ENCODE measurements at regions not wholly inside any gene's neighbourhood (a gene's known extent, or its start where the extent isn't known, plus 50 kb on each side); places are given as distances from the start of the nearest gene placed in this dataset.

GRCh38 chr5:105762728-105763127 is 1908.0 kb downstream of the EFNA5 start:
- Mint-ChIP-seq H3K4me3 (ENCODE audit: unreplicated experiment) (no peak overlapping the region), H3K27me3 (ENCODE audit: unreplicated experiment) (no peaks in the 10 kb centered on the region), H3K27ac (ENCODE audit: unreplicated experiment) (no peak overlapping the region), H3K4me1 (ENCODE audit: unreplicated experiment) (no peaks in the 10 kb centered on the region), H3K36me3 (ENCODE audit: low read depth, unreplicated experiment) (peaks cover 16% of the 10 kb centered on the region), H3K9me3 (ENCODE audit: unreplicated experiment) (peaks cover 9% of the 10 kb centered on the region)
- DNase-seq (ENCODE audit: low spot score), result no peak
- TF ChIP-seq CTCF (IDR thresholded peaks at IDR 0.05; ENCODE audit: unreplicated experiment), result no peak

- no peaks in the 10 kb centered on the region for H3K9me3 Mint-ChIP-seq (ENCODE audit: unreplicated experiment)
- DNase-seq (ENCODE audit: low spot score), result no peak
- no peak for TF ChIP-seq CTCF (IDR thresholded peaks at IDR 0.05; ENCODE audit: unreplicated experiment)
- no peaks in the 10 kb centered on the region for H3K36me3 Mint-ChIP-seq (ENCODE audit: low read depth, unreplicated experiment)
- H3K27ac Mint-ChIP-seq (ENCODE audit: unreplicated experiment), result no peak overlapping the region
- peaks cover 2% of the 10 kb centered on the region for H3K27me3 Mint-ChIP-seq (ENCODE audit: unreplicated experiment)
- H3K4me3 Mint-ChIP-seq (ENCODE audit: unreplicated experiment), result no peak overlapping the region
- H3K4me1 Mint-ChIP-seq (ENCODE audit: unreplicated experiment), result no peaks in the 10 kb centered on the region
These were observed 1916.7 kb downstream of the EFNA5 start for GRCh38 chr5:105754056-105754455.

DNA sequence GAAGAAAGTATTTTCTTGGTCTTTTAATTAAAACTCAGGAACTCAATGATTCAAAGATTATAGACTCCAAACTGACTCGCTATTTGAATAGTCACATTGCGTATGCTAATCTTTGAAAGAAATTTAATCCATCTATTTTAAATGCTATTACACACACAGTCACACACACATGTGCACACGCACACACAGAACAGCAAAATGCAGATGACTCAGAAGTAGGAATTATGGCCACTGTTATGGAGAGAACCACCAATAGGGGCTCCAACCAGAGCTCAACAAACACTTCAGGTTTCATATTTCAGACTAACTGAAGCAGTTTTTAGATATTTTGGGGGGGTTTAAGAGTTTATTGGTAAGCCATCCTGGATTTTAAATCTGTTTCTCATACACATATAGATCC is 1917.9 kb downstream of the EFNA5 start:
- no peak overlapping the region for H3K27ac Mint-ChIP-seq (ENCODE audit: unreplicated experiment)
- H3K9me3 Mint-ChIP-seq (ENCODE audit: unreplicated experiment), result no peaks in the 10 kb centered on the region
- H3K4me3 Mint-ChIP-seq (ENCODE audit: unreplicated experiment), result no peak overlapping the region
- DNase-seq (ENCODE audit: low spot score), result no peak
- H3K4me1 Mint-ChIP-seq (ENCODE audit: unreplicated experiment), result no peaks in the 10 kb centered on the region
- peaks cover 2% of the 10 kb centered on the region for H3K27me3 Mint-ChIP-seq (ENCODE audit: unreplicated experiment)
- no peaks in the 10 kb centered on the region for H3K36me3 Mint-ChIP-seq (ENCODE audit: low read depth, unreplicated experiment)
- TF ChIP-seq CTCF (IDR thresholded peaks at IDR 0.05; ENCODE audit: unreplicated experiment), result no peak

- no peaks in the 10 kb centered on the region for H3K36me3 Mint-ChIP-seq (ENCODE audit: low read depth, unreplicated experiment)
- no peak for DNase-seq (ENCODE audit: low spot score)
- TF ChIP-seq CTCF (IDR thresholded peaks at IDR 0.05; ENCODE audit: unreplicated experiment), result no peak
- no peak overlapping the region for H3K27ac Mint-ChIP-seq (ENCODE audit: unreplicated experiment)
- no peak overlapping the region for H3K4me3 Mint-ChIP-seq (ENCODE audit: unreplicated experiment)
- H3K27me3 Mint-ChIP-seq (ENCODE audit: unreplicated experiment), result peaks cover under 1% of the 10 kb centered on the region
- no peaks in the 10 kb centered on the region for H3K4me1 Mint-ChIP-seq (ENCODE audit: unreplicated experiment)
- no peaks in the 10 kb centered on the region for H3K9me3 Mint-ChIP-seq (ENCODE audit: unreplicated experiment)
These were observed 1918.8 kb downstream of the EFNA5 start for GRCh38 chr5:105751908-105752307.

DNA sequence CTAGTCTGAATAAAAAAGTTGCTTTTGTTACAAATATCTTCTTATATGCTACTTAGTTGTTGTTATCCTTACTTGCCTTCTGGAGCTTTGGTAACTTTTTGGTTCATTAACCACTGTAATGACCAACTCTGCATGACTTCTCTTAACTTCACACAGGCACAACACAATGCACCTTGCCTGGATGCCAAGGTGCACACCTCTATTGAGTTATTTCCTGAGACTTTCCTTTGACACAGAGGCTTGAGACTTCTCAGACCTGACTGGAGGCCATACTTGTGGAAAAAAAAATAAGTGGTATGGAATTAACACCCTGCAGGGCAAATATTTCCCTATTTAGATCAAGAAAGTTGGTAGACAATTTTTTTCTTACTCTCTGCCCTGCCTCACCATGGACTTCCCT is 1925.6 kb downstream of the EFNA5 start:
- Mint-ChIP-seq H3K36me3 (ENCODE audit: low read depth, unreplicated experiment) (no peaks in the 10 kb centered on the region), H3K4me1 (ENCODE audit: unreplicated experiment) (no peaks in the 10 kb centered on the region), H3K9me3 (ENCODE audit: unreplicated experiment) (no peaks in the 10 kb centered on the region), H3K27me3 (ENCODE audit: unreplicated experiment) (no peaks in the 10 kb centered on the region), H3K4me3 (ENCODE audit: unreplicated experiment) (no peak overlapping the region), H3K27ac (ENCODE audit: unreplicated experiment) (no peak overlapping the region)
- DNase-seq (ENCODE audit: low spot score), result no peak
- no peak for TF ChIP-seq CTCF (IDR thresholded peaks at IDR 0.05; ENCODE audit: unreplicated experiment)

All from endothelial cell (in vitro differentiated cells).